HAP-1 (cell line): ENCODE measurements at regions not wholly inside any gene's neighbourhood (a gene's known extent, or its start where the extent isn't known, plus 50 kb on each side); places are given as distances from the start of the nearest gene placed in this dataset.

Experiments used
- DNase-seq, 2 experiments: peaks; one replicate each; pipeline ENCODE4 v3.0.0-alpha.2; 2016 to 2020; ENCODE audit warnings: low spot score in 2 of 2
- H3K27me3 ChIP-seq: fragments of 250-450 bp; sonication (Bioruptor Pico); 2 replicates; pipeline ENCODE4 v1.5.1; 2020; ENCODE audit warnings: low read depth, mild to moderate bottlenecking, moderate library complexity
- H3K36me3 ChIP-seq: fragments of 250-450 bp; sonication (Bioruptor Pico); replicated peaks from 2 replicates; pipeline ENCODE4 v1.5.1; 2020; ENCODE audit warnings: mild to moderate bottlenecking
- H3K4me1 ChIP-seq: fragments of 250-450 bp; sonication (Bioruptor Pico); 2 replicates; pipeline ENCODE4 v1.5.1; 2020; ENCODE audit warnings: mild to moderate bottlenecking
- H3K4me3 ChIP-seq: fragments of 250-450 bp; sonication (Bioruptor Pico); 2 replicates; pipeline ENCODE4 v1.5.1; 2020; ENCODE audit warnings: mild to moderate bottlenecking, moderate library complexity
- H3K9me3 ChIP-seq: fragments of 250-450 bp; sonication (Bioruptor Pico); 2 replicates; pipeline ENCODE4 v1.5.1; 2020; ENCODE audit warnings: mild to moderate bottlenecking, moderate library complexity
- in situ Hi-C: fragments of 300-500 bp; cut with MboI; formaldehyde crosslinking; loops from 3 replicates; pipeline ENCODE4 v1.14.3; 2020; ENCODE audit warnings: low sequenced_read_pairs, inconsistent platforms, mixed read lengths

GRCh38 chr16:9378876-9379275 is 287.4 kb downstream of the HAPSTR1 start:
- in situ Hi-C loops, result no loop called here
- Histone ChIP-seq H3K36me3 (no peaks in the 10 kb centered on the region), H3K4me3 (no peak overlapping the region), H3K4me1 (no peaks in the 10 kb centered on the region), H3K9me3 (no peaks in the 10 kb centered on the region), H3K27me3 (no peaks in the 10 kb centered on the region)
- no peak for DNase-seq

- no peak for DNase-seq
- Histone ChIP-seq H3K4me3 (no peak overlapping the region), H3K4me1 (no peaks in the 10 kb centered on the region), H3K36me3 (no peaks in the 10 kb centered on the region), H3K27me3 (no peaks in the 10 kb centered on the region), H3K9me3 (no peaks in the 10 kb centered on the region)
- in situ Hi-C loops, result no loop called here
These were observed 288.8 kb downstream of the HAPSTR1 start for GRCh38 chr16:9380221-9380620.

- Histone ChIP-seq H3K9me3 (no peaks in the 10 kb centered on the region), H3K36me3 (no peaks in the 10 kb centered on the region), H3K4me3 (no peak overlapping the region), H3K27me3 (no peaks in the 10 kb centered on the region), H3K4me1 (no peaks in the 10 kb centered on the region)
- no peak for DNase-seq
- in situ Hi-C loops, result no loop called here
These were observed 290.0 kb downstream of the HAPSTR1 start for GRCh38 chr16:9381399-9381798.

- H3K9me3 ChIP-seq, result no peaks in the 10 kb centered on the region
- no peak overlapping the region for H3K4me3 ChIP-seq
- H3K27me3 ChIP-seq, result no peaks in the 10 kb centered on the region
- in situ Hi-C loops, result no loop called here
- no peak for DNase-seq
- H3K36me3 ChIP-seq, result no peaks in the 10 kb centered on the region
- no peaks in the 10 kb centered on the region for H3K4me1 ChIP-seq
These were observed 290.5 kb downstream of the HAPSTR1 start for GRCh38 chr16:9381905-9382304.

DNA sequence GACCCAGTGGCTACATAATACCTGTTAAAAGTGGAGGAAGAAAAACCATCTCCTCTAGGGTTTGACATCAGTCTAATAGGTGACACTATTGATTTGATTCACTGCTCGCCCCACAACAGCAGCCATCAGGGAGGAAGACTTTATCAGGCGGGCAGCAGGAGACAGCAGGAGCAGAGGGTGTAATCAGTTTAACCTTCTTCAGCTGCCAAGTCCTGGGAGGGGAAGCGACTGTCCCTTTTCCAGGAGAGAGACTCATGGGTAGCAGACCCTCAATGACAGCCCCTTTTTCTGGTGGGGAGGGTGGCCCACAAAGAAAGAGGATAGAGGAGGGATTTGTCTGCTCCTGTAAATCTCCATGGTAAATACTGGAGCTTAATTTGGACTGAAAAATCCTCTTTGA is 291.8 kb downstream of the HAPSTR1 start:
- Histone ChIP-seq H3K27me3 (no peaks in the 10 kb centered on the region), H3K4me1 (no peaks in the 10 kb centered on the region), H3K36me3 (no peaks in the 10 kb centered on the region), H3K4me3 (no peak overlapping the region), H3K9me3 (no peaks in the 10 kb centered on the region)
- in situ Hi-C loops, result no loop called here
- DNase-seq, result no peak

- no peaks in the 10 kb centered on the region for H3K36me3 ChIP-seq
- no peaks in the 10 kb centered on the region for H3K27me3 ChIP-seq
- no peaks in the 10 kb centered on the region for H3K4me1 ChIP-seq
- no peaks in the 10 kb centered on the region for H3K9me3 ChIP-seq
- no peak overlapping the region for H3K4me3 ChIP-seq
- DNase-seq, result no peak
- in situ Hi-C loops, result no loop called here
These were observed 292.7 kb downstream of the HAPSTR1 start for GRCh38 chr16:9384141-9384540.

DNA sequence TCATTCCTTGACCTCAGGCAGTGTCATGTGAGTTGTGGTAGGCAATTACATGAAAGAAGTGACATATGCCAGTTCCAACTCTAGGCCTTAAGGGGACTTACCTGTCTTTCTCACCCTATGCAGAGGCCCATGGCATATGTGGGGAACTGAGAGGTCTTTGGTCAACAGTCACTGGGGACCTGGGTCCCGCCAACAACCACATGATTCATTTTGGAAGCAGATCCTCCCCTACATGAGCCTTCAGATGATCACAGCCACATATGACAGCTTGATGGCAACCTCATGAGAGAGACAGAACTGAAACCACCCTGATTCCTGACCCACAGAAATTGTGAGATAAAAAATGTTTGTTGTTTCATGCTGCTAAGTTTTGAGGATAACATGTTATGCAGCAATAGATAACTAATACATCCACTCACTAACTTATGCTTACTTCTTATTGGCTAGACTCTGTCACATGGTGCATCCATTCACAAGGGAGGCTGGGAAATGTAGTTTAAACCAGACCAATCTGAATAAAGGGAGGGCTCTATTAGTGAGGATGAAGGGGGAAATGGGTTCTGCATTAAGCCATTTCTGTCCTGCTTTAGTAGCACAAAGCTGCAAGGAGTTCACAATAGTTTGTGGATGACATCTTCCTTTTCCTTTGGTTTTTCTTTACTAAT is 298.2 kb downstream of the HAPSTR1 start:
- Histone ChIP-seq H3K4me3 (no peak overlapping the region), H3K4me1 (no peaks in the 10 kb centered on the region), H3K27me3 (no peaks in the 10 kb centered on the region), H3K36me3 (no peaks in the 10 kb centered on the region), H3K9me3 (no peaks in the 10 kb centered on the region)
- no peak for DNase-seq
- in situ Hi-C loops, result no loop called here

DNA sequence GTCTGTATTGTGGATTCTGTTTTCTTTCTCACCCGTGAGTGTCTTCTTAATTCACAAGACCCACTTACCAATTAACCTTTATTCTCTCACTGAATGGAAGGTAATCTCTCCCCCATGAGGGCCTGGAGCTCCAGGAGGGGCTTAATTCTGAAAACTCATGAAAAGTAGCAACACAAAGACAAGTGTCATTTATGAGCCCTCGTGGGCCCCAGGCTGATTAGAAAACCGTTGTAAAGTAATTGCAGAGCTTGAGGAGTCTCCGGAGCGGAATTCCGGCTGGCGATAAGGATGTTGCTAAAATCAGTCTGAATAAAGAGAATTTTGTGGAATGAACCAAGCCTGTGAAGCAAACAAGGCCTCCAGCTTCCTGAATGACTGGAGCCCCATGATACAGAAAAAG is 301.5 kb downstream of the HAPSTR1 start:
- Histone ChIP-seq H3K27me3 (no peaks in the 10 kb centered on the region), H3K9me3 (no peaks in the 10 kb centered on the region), H3K36me3 (no peaks in the 10 kb centered on the region), H3K4me1 (no peaks in the 10 kb centered on the region), H3K4me3 (no peak overlapping the region)
- no peak for DNase-seq
- in situ Hi-C loops, result no loop called here

DNA sequence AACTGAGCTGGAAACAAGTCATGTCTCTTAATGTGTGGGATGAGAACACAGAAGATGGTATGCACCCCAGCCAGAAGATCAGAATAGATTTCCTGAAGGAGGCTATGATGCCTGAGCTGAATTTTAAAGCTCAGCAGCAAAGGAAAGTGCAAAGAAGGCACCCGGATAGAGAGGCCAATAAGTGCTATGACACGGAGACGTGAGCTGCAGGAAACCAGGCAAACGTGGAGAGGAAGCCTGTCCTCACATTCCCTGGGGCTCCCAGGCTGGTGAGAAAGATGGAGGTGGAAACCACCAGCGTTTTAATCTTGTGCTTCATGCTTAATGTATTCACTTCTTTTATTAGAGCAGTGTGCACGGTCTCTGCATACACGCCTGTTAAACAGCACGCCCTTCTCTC is 302.1 kb downstream of the HAPSTR1 start:
- no peaks in the 10 kb centered on the region for H3K27me3 ChIP-seq
- no peaks in the 10 kb centered on the region for H3K4me1 ChIP-seq
- H3K9me3 ChIP-seq, result no peaks in the 10 kb centered on the region
- H3K4me3 ChIP-seq, result no peak overlapping the region
- no peaks in the 10 kb centered on the region for H3K36me3 ChIP-seq
- DNase-seq, result no peak
- in situ Hi-C loops, result no loop called here

- no peak for DNase-seq
- Histone ChIP-seq H3K36me3 (no peaks in the 10 kb centered on the region), H3K4me3 (no peak overlapping the region), H3K9me3 (no peaks in the 10 kb centered on the region), H3K27me3 (no peaks in the 10 kb centered on the region), H3K4me1 (no peaks in the 10 kb centered on the region)
- in situ Hi-C loops, result no loop called here
These were observed 304.5 kb downstream of the HAPSTR1 start for GRCh38 chr16:9395958-9396359.

DNA sequence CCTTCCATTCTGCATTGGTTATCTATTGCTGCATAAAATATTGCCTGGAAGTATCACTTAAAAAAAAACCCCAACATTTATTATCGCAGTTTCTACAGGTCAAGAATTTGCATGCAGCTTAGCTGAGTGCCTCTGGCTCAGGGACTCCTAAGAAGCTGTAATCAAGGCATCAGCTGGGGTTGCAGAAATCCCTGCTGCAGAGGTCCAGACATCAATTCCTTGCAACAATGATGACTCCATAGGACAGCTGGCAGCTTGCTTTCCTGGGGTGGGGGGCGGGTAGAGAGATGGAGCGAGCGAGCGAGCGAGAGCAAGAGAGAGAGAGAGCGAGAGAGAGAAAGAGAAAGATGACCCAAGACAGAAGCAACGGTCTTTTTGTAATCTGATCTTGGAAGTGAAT is 308.1 kb downstream of the HAPSTR1 start:
- no peak overlapping the region for H3K4me3 ChIP-seq
- no peak for DNase-seq
- in situ Hi-C loops, result no loop called here
- H3K4me1 ChIP-seq, result no peaks in the 10 kb centered on the region
- H3K36me3 ChIP-seq, result no peaks in the 10 kb centered on the region
- no peaks in the 10 kb centered on the region for H3K27me3 ChIP-seq
- no peaks in the 10 kb centered on the region for H3K9me3 ChIP-seq

DNA sequence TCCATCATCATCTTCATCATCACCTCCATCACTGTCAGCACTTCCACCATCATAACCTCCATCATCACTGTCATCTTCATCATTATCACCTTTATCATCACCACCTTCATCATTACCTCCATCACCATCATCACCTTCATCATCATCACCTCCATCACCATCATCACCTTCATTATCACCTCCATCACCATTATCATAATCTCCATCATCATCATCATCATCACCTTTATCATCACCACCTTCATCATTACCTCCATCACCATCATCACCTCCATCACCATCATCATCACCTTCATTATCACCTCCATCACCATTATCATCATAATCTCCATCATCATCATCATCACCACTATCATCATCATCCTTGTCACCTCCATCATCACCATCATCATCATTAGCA is 309.7 kb downstream of the HAPSTR1 start:
- no peak for DNase-seq
- Histone ChIP-seq H3K36me3 (no peaks in the 10 kb centered on the region), H3K4me3 (no peak overlapping the region), H3K27me3 (no peaks in the 10 kb centered on the region), H3K9me3 (no peaks in the 10 kb centered on the region), H3K4me1 (no peaks in the 10 kb centered on the region)
- in situ Hi-C loops, result no loop called here

GRCh38 chr16:9402293-9402860 is 310.9 kb downstream of the HAPSTR1 start:
- in situ Hi-C loops, result no loop called here
- H3K36me3 ChIP-seq, result no peaks in the 10 kb centered on the region
- no peaks in the 10 kb centered on the region for H3K9me3 ChIP-seq
- no peaks in the 10 kb centered on the region for H3K4me1 ChIP-seq
- H3K27me3 ChIP-seq, result no peaks in the 10 kb centered on the region
- no peak overlapping the region for H3K4me3 ChIP-seq
- DNase-seq, result no peak

DNA sequence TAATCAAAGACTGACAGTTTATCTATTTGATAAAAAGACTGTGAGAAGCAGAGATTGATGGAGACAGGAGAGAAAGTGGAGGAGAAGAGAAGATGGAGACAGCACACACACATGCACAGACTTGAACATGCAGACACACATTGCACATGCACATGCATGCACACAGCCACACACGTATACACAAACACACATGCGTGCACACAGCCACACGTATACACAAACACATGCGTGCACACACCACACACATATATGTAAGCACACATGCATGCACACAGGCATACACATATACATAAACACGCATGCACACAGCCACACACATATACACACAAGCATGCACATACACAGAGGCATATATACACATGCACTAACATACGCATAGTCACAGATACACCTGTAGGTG is 313.4 kb downstream of the HAPSTR1 start:
- H3K9me3 ChIP-seq, result no peaks in the 10 kb centered on the region
- no peaks in the 10 kb centered on the region for H3K36me3 ChIP-seq
- H3K27me3 ChIP-seq, result no peaks in the 10 kb centered on the region
- no peak for DNase-seq
- in situ Hi-C loops, result no loop called here
- no peaks in the 10 kb centered on the region for H3K4me1 ChIP-seq
- no peak overlapping the region for H3K4me3 ChIP-seq
